H1 (cell line): ENCODE measurements at regions not wholly inside any gene's neighbourhood (a gene's known extent, or its start where the extent isn't known, plus 50 kb on each side); places are given as distances from the start of the nearest gene placed in this dataset.

Experiments used
- CTCF ChIA-PET: fragments of 300-600 bp; sonication (Branson Sonifier 250); formaldehyde crosslinking; loops from one replicate; lab custom pipeline; 2021; ENCODE audit not compliant: partially characterized antibody; lab: Charles Lee
- POLR2A ChIA-PET: fragments of 300-600 bp; sonication (Branson Sonifier 250); formaldehyde crosslinking; loops from one replicate; lab custom pipeline; 2021; ENCODE audit warnings: inconsistent platforms; ENCODE audit not compliant: partially characterized antibody; lab: Charles Lee
- DNase-seq, 2 experiments: peaks; one replicate each; pipeline versions ENCODE4 v3.0.0 to v3.0.0-alpha.2; 2010 to 2022; ENCODE audit warnings: low spot score in 2 of 2, low read depth in 1 of 2, mixed read lengths in 1 of 2
- FAIRE-seq: peaks from 2 replicates; lab custom pipeline; 2011; peaks lifted over from hg19 to GRCh38; lab: Jason Lieb, UNC
- H2AFZ ChIP-seq: 2 replicates; pipeline ENCODE4 v1.8.1; 2012; ENCODE audit warnings: low read length, inconsistent platforms
- H2AK5ac ChIP-seq: 2 replicates; pipeline ENCODE4 v1.6.1; 2013; ENCODE audit warnings: low read depth, low read length
- H2BK120ac ChIP-seq: replicated peaks from 2 replicates; pipeline ENCODE3; 2013; ENCODE audit warnings: low read depth, low read length, inconsistent platforms
- H2BK12ac ChIP-seq: 2 replicates; pipeline ENCODE4 v1.6.1; 2013; ENCODE audit warnings: low read depth, low read length
- H2BK15ac ChIP-seq: 2 replicates; pipeline ENCODE4 v1.6.1; 2013; ENCODE audit warnings: low read length
- H2BK20ac ChIP-seq: 2 replicates; pipeline ENCODE4 v1.6.1; 2013; ENCODE audit warnings: low read length
- H2BK5ac ChIP-seq: 2 replicates; pipeline ENCODE4 v1.6.1; 2013; ENCODE audit warnings: low read depth, low read length
- H3K14ac ChIP-seq: 2 replicates; pipeline ENCODE4 v1.6.1; 2013; ENCODE audit warnings: inconsistent platforms; ENCODE audit not compliant: insufficient read length
- H3K18ac ChIP-seq: 2 replicates; pipeline ENCODE4 v1.6.1; 2013; ENCODE audit warnings: low read length; ENCODE audit errors: extremely low read depth
- H3K23ac ChIP-seq: 2 replicates; pipeline ENCODE4 v1.6.1; 2013; ENCODE audit warnings: inconsistent platforms; ENCODE audit not compliant: insufficient read length
- H3K23me2 ChIP-seq: 2 replicates; pipeline ENCODE4 v1.6.1; 2013; ENCODE audit warnings: low read depth, low read length
- H3K27ac ChIP-seq: 2 replicates; pipeline ENCODE4 v1.6.1; 2011; ENCODE audit warnings: low read depth, low read length, inconsistent platforms
- H3K27me3 ChIP-seq, 4 experiments: replicated peaks in 1 of 4; 1 replicate in 1 of 4; 2 replicates in 3 of 4; pipeline versions ENCODE4 v1.6.1 to v1.8.1; 2011 to 2013; ENCODE audit warnings: low read length in 3 of 4, mild to moderate bottlenecking in 3 of 4, inconsistent platforms in 2 of 4, mixed read lengths in 2 of 4, moderate library complexity in 1 of 4; ENCODE audit not compliant: control insufficient read depth in 3 of 4, insufficient read depth in 3 of 4; ENCODE audit errors: extremely low read depth in 1 of 4
- H3K36me3 ChIP-seq, 4 experiments: 2 replicates each; pipeline versions ENCODE4 v1.6.1 to v1.8.1; 2011 to 2013; ENCODE audit warnings: mild to moderate bottlenecking in 4 of 4, low read length in 3 of 4, moderate library complexity in 2 of 4, control low read depth in 1 of 4, inconsistent platforms in 1 of 4; ENCODE audit not compliant: insufficient read depth in 4 of 4, control insufficient read depth in 2 of 4
- H3K4ac ChIP-seq: replicated peaks from 2 replicates; pipeline ENCODE3; 2013; ENCODE audit warnings: low read length, low read depth, mixed read lengths, inconsistent platforms; ENCODE audit not compliant: insufficient read length
- H3K4me1 ChIP-seq, 4 experiments: replicated peaks in 1 of 4; 1 replicate in 1 of 4; 2 replicates in 3 of 4; pipeline versions ENCODE4 v1.6.1 to v1.8.1; 2011 to 2013; ENCODE audit warnings: low read length in 3 of 4, inconsistent platforms in 2 of 4, mixed read lengths in 1 of 4; ENCODE audit not compliant: insufficient read depth in 4 of 4, control insufficient read depth in 3 of 4
- H3K4me2 ChIP-seq, 2 experiments: 2 replicates each; pipeline versions ENCODE4 v1.6.1 to v1.8.1; 2011 to 2013; ENCODE audit warnings: low read depth in 2 of 2, low read length in 2 of 2, control low read depth in 1 of 2, inconsistent platforms in 1 of 2, mild to moderate bottlenecking in 1 of 2; ENCODE audit not compliant: insufficient read depth in 1 of 2
- H3K4me3 ChIP-seq, 4 experiments: fragments of 200-600, 300-600 bp in 1 of 4; sonication (generic), shearing (Covaris generic), sonication (Bioruptor Twin) in 1 of 4; 2 replicates each; pipeline versions ENCODE4 v1.5.1 to v1.8.1; 2011 to 2016; ENCODE audit warnings: low read length in 4 of 4, low read depth in 3 of 4, control low read depth in 2 of 4, inconsistent platforms in 2 of 4, mild to moderate bottlenecking in 2 of 4, mixed read lengths in 1 of 4, moderate library complexity in 1 of 4; ENCODE audit not compliant: insufficient read depth in 2 of 4; ENCODE audit errors: extremely low read depth in 1 of 4
- H3K56ac ChIP-seq: replicated peaks from 2 replicates; pipeline ENCODE3; 2013; ENCODE audit warnings: low read depth, mild to moderate bottlenecking, mixed read lengths, low read length, inconsistent platforms; ENCODE audit not compliant: insufficient read length
- H3K79me1 ChIP-seq: 2 replicates; pipeline ENCODE4 v1.6.1; 2013; ENCODE audit warnings: low read depth, low read length, control low read depth
- H3K79me2 ChIP-seq, 2 experiments: 2 replicates each; pipeline versions ENCODE4 v1.6.1 to v1.8.1; 2012 to 2013; ENCODE audit warnings: low read length in 2 of 2, mild to moderate bottlenecking in 2 of 2, inconsistent platforms in 1 of 2; ENCODE audit not compliant: insufficient read depth in 2 of 2, control insufficient read depth in 1 of 2
- H3K9ac ChIP-seq, 4 experiments: replicated peaks in 1 of 4; 1 replicate in 1 of 4; 2 replicates in 3 of 4; pipeline versions ENCODE4 v1.6.1 to v1.8.1; 2011 to 2013; ENCODE audit warnings: low read depth in 3 of 4, low read length in 3 of 4, control low read depth in 2 of 4, mild to moderate bottlenecking in 2 of 4, moderate library complexity in 2 of 4, inconsistent platforms in 1 of 4; ENCODE audit errors: extremely low read depth in 1 of 4
- H3K9me3 ChIP-seq, 2 experiments: 2 replicates each; pipeline versions ENCODE4 v1.6.1 to v1.8.1; 2012 to 2013; ENCODE audit warnings: mild to moderate bottlenecking in 2 of 2, moderate library complexity in 2 of 2, control low read depth in 1 of 2, inconsistent platforms in 1 of 2, low read depth in 1 of 2, low read length in 1 of 2, mixed read lengths in 1 of 2; ENCODE audit not compliant: insufficient read depth in 2 of 2
- H4K20me1 ChIP-seq, 2 experiments: replicated peaks in 1 of 2; 2 replicates each; pipeline versions ENCODE3 to v1.8.1; 2011 to 2013; ENCODE audit warnings: inconsistent platforms in 2 of 2, low read length in 2 of 2, mild to moderate bottlenecking in 1 of 2; ENCODE audit not compliant: insufficient read depth in 2 of 2, control insufficient read depth in 1 of 2
- H4K5ac ChIP-seq: 2 replicates; pipeline ENCODE4 v1.6.1; 2013; ENCODE audit warnings: low read length, low read depth, mixed read lengths, inconsistent platforms; ENCODE audit not compliant: insufficient read length
- H4K8ac ChIP-seq: 2 replicates; pipeline ENCODE4 v1.8.0; 2013; ENCODE audit warnings: mild to moderate bottlenecking, moderate library complexity, low read length, inconsistent platforms; ENCODE audit not compliant: insufficient read depth; ENCODE audit errors: extremely low read depth
- H4K91ac ChIP-seq: replicated peaks from 2 replicates; pipeline ENCODE3; 2013; ENCODE audit warnings: low read length, mixed read lengths, inconsistent platforms; ENCODE audit not compliant: insufficient read length
- SAP30 ChIP-seq: fragments of 300-600 bp; sonication (generic); IDR thresholded peaks from 2 replicates; pipeline ENCODE4 v1.7.1; 2012; ENCODE audit warnings: low read length, moderate library complexity, mild to moderate bottlenecking, inconsistent platforms; ENCODE audit not compliant: insufficient read depth, insufficient replicate concordance
- WGBS, 2 experiments: shearing (Covaris generic) in 1 of 2; methylation state at CpG; one replicate each; pipeline versions ENCODE4 v1.1.6 to v1.1.7; 2013 to 2015; ENCODE audit warnings: low lambda C conversion rate in 2 of 2, mixed read lengths in 2 of 2, inconsistent platforms in 1 of 2, low coverage in 1 of 2, missing lambda C conversion rate in 1 of 2; ENCODE audit not compliant: insufficient replicate concordance in 2 of 2, insufficient coverage in 1 of 2, insufficient read length in 1 of 2; ENCODE audit errors: extremely low coverage in 1 of 2, missing lambda C conversion rate in 1 of 2; 5-methylcytosine and 5-hydroxymethylcytosine counted together

DNA sequence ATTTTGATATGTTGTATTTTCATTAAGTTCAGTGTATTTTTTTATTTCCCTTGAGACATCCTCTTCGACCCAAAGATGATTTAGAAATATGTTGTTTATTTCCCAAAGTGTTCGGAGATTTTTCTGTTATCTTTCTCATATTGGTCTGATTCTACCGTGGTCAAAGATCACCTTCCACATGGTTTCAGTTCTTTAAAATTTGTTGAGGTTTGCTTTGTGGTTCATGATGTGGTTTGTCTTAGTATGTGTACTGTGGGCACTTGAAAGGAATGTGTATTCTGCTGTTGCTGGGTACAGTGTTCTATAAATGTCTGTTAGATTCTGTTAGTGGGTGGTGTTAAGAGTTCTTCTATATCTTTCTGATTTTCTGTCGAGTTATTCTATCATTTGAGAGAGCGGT lies 103.4 kb upstream of the FHIT start:
- Histone ChIP-seq H3K36me3 (no peaks in the 10 kb centered on the region), H3K4ac (no peak overlapping the region), H2AFZ (no peak overlapping the region), H3K9me3 (no peaks in the 10 kb centered on the region), H2BK120ac (no peak overlapping the region), H3K79me2 (no peaks in the 10 kb centered on the region), H3K14ac (no peak overlapping the region), H2BK12ac (no peak overlapping the region), H3K4me2 (no peak overlapping the region), H3K23ac (no peak overlapping the region), H3K4me1 (no peaks in the 10 kb centered on the region), H3K18ac (no peak overlapping the region), H3K4me3 (no peak overlapping the region), H4K91ac (no peak overlapping the region), H2BK20ac (no peak overlapping the region), H3K23me2 (no peaks in the 10 kb centered on the region), H4K8ac (no peak overlapping the region), H3K79me1 (no peaks in the 10 kb centered on the region), H2BK5ac (no peak overlapping the region), H4K20me1 (no peaks in the 10 kb centered on the region), H2AK5ac (no peak overlapping the region), H2BK15ac (no peak overlapping the region), H3K27ac (no peak overlapping the region), H3K27me3 (no peaks in the 10 kb centered on the region), H3K56ac (no peak overlapping the region), H4K5ac (no peak overlapping the region), H3K9ac (no peak overlapping the region)
- ChIA-PET POLR2A (no interaction called here), CTCF (interaction anchor here (0.7 to 2.3 kb wide), 4 partner anchors 8 to 596 kb away, joined by 3 to 10 read pairs (median 3); no protein-coding TSS in a partner anchor)
- DNase-seq (no peak), FAIRE-seq (no peak)
- WGBS, 2 experiments, result 77% methylated on average over 5 of the region's 5 CpGs; no CpG with 5 or more reads in 1 of the 2 experiments
- no peak for TF ChIP-seq SAP30
